ENCODE measurements at regions not wholly inside any gene's neighbourhood (a gene's known extent, or its start where the extent isn't known, plus 50 kb on each side); places are given as distances from the start of the nearest gene placed in this dataset.

- no peak for TF ChIP-seq CTCF (IDR thresholded peaks at IDR 0.05; ENCODE audit: poor library complexity)
- TF ChIP-seq EZH2phosphoT487 (IDR thresholded peaks at IDR 0.05; ENCODE audit: low read depth, severe bottlenecking, unreplicated experiment): no peak
Observed at GRCh38 chr13:84362777-84363176, 480.5 kb upstream of the SLITRK1 start.
